ENCODE measurements at regions not wholly inside any gene's neighbourhood (a gene's known extent, or its start where the extent isn't known, plus 50 kb on each side); places are given as distances from the start of the nearest gene placed in this dataset.

- no peak for DNase-seq
Observed at GRCh38 chr11:36730761-36731160, 132.7 kb upstream of the RAG2 start.

DNA sequence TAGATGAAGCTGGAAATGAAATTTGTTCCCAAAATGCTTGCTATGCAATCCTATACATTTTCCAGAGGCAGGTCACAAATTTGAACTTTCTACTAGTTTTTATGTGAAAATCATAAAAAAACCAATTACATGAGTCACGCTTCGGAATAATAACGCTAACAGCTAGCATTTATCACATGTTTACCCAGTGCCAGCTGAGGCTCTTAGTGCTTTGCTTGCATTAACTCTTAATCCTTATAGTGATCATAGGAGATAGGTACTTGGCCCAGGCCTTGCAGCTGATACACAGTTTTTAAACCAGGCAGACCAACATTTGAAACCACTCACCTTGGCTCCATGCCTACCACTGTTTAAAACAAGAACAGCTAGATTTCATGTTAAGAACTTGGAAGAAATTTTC is 131.8 kb upstream of the RAG2 start:
- DNase-seq = no peak

DNA sequence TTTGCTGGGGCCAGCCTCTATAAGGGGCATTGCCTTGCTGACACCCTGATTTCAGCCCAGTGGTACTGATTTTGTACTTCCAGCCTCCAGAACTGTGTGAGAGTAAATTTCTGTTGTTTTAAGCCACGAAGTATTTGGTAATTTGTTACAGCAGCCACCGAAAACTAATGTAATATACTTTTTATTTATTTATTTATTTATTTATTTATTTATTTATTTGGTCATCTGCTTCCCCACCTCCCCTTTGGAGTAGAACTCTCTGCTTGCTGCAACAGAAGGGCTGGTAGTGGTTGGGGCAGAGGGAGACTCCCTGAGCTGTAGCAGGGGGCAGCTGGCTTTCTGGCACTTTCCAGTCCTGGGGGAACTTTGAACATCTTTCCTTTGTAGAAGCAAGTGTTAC is 128.4 kb upstream of the RAG2 start:
- DNase-seq = no peak

GRCh38 chr11:36724742-36725385 is 126.8 kb upstream of the RAG2 start:
- no peak for DNase-seq

DNA sequence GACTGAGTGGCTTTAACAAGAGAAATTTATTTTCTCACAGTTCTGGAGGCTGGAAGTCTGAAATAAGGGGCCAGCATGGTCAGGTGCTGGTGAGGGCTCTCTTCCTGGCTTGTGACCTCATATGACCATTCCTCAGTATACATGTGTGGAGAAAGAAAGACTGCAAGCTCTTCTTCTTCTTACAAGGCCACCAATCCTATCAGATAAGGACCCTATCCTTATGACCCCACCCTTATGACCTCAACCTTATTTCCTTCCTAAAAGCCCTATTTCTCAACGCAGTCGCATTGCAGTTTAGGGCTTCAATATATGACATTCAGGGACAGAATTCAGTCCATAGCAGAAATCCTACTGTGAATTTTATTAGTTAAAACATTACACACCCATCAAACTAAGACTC is 124.4 kb upstream of the RAG2 start:
- DNase-seq = no peak

- no peak for DNase-seq
Observed at GRCh38 chr11:36719358-36720107, 121.5 kb upstream of the RAG2 start.

DNA sequence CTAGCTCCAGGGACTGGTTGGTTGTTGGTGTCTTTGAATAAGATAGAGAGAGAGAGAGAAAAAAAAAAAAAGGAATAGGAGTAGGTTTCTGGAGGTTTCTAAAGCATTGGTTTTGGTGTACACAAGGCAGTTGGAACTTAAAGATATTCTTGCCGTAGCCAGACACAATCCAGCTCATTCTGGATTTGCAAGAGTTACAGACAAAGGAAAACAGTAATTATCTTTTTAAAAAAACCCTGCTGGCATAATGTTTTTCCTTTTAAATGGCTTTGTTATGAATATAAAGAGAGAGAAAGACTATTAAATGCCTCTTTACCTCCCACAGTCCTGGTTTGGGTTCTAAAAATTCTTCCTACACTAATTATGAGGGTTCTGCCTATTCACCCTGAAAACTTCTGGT is 120.4 kb upstream of the RAG2 start:
- no peak for DNase-seq

GRCh38 chr11:36713715-36714114 is 115.7 kb upstream of the RAG2 start:
- DNase-seq = no peak

DNA sequence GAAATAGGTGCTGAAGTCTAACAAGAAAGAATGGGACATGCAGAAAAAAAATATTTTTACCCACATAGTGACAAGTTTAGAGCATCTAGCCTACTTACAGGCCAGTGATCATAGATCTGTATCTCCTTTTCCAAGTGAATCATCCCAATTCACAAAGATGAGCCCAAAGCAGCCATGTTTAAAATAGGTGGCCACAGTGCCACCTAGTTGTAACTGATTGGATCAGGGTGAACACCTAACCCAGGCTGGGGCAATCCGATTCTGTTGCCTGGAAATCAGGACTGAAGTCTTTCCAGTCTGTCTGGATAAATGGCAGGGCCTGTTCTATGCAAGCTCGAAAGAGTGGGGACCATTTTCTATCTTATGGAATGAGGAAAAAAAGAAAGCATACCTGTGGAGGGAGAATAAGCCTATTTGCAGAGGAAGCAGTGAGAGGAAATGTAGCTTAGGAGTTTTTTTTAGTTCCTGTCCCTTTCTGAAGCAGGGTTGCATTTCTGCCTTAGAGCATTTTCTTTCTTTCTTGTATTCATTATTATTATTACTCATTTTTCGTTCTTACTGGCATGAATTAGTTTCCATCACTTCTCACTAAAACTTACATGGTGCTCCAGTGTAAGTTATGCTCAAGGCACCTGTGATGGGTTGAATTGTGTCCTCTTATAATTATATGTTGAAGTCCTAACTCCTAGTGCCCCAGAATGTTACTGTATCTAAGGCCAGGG is 113.2 kb upstream of the RAG2 start:
- DNase-seq = no peak

All from NCI-H1092 (cell line).